CMK (cell line): ENCODE measurements at regions not wholly inside any gene's neighbourhood (a gene's known extent, or its start where the extent isn't known, plus 50 kb on each side); places are given as distances from the start of the nearest gene placed in this dataset.

Source experiments
- DNase-seq: peaks from one replicate; pipeline ENCODE4 v3.0.0-alpha.2; 2010; ENCODE audit warnings: low read depth

DNA sequence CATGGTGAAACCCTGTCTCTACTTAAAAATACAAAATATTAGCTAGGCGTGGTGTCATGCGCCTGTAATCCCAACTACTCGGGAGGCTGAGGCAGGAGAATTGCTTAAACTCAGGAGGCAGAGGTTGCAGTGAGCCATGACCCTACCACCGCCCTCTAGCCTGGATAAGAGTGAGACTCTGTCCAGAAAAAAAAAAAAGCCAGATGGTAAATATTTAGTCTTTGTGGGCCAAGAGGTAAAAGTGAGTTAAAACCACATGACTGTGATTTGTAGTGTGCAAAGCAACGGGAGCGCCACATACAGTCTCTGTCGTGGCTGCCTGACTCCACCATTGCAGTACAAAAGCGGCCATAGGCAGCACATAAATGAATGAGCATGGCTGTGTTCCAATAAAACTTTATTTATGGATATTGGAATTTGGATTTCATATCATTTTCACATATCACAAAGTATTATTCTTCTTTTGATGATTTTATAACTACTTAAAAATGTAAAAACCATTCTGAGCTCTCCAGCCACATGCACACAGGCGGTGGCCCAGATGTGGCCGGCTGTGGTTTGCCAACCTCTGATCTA is 51.8 kb upstream of the CASZ1 start:
- no peak for DNase-seq

DNA sequence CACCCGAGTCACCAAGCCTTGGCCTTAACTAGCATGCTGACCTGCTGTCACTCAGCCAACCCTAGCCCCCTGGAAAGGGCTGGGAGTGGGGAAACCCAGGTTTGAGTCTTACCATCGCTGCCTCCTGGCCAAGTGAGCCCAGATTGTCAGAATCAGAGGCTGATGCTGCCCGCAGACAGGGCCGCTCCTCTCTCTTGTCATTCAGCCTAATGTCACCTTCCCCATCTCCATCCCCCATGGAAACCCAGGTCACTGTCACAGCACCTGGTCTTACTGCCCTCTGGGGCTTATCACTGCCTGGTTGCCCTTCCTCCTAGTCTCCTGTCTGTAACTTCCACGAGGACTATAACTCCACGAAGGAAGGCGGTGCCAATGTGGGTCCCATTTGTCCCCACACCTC is 53.6 kb upstream of the CASZ1 start:
- no peak for DNase-seq

DNA sequence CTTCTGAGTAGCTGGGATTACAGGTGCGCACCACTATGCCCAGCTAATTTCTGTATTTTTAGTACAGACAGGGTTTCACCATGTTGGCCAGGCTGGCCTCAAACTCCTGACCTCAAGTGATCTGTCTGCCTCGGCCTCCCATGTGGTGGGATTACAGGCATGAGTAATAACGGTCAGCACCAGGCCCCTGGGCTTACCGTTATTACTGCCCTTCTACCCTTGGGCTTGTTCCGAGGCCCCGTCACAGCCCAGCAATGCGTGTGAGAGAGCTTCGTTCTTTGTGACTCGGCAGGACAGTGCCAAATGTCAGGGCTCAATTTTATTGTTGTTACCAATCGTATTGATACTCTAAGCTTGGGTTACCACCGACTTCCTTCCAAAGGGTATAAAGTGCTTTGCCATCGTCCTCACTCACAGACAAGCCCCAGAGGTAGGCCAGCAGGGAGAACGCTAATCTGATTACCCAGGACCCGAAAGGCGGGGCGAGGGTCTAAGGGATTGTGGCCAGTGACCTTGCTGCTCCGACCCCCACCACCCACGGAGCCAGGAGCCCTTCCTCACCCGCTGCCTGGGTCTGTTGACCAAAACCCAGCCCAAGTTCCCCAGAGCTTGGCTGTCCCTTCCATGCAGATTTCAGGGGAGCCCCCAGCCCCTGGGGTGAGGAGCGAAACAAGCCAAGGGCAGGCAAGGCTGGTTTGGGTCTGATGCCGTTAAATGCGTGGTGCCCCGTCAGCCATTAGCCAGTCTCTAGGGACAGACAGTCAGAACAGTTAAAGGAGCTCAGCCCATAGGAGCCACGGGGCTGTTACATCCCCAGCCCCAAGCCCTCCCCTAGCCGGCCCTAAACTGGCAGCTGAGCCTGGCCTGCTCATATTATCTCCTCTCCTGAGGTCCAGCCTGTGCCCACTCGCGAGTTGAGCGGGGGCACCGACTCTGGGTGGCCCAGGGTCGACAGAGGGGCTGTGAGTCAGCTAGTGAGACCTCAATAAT is 54.9 kb upstream of the CASZ1 start:
- DNase-seq = no peak

- no peak for DNase-seq
These were observed 55.6 kb upstream of the CASZ1 start for GRCh38 chr1:10852018-10852417.

- no peak for DNase-seq
These were observed 56.0 kb upstream of the CASZ1 start for GRCh38 chr1:10852486-10852885.

DNA sequence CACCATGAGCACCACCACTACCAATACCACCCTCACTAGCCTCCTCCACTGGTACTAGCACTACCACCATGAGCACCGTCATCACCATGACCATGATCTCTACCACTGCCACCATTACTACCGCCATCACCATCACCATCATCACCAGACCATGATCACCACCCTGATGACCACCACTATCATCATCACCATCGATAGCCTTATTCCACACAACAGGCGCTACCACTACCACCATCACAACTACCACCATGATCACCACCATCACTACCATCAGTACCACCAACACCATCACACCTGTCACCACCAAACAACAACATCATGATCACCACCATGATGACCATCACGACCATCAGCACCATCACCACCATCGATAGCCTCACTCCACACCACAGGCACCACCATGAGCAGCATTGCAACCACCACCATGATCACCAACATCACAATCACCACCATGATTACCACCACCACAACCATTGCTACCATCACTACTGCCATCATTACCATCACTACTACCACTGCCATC is 56.6 kb upstream of the CASZ1 start:
- no peak for DNase-seq

- no peak for DNase-seq
These were observed 57.3 kb upstream of the CASZ1 start for GRCh38 chr1:10853701-10854100.

- no peak for DNase-seq
These were observed 58.5 kb upstream of the CASZ1 start for GRCh38 chr1:10854856-10855459.

DNA sequence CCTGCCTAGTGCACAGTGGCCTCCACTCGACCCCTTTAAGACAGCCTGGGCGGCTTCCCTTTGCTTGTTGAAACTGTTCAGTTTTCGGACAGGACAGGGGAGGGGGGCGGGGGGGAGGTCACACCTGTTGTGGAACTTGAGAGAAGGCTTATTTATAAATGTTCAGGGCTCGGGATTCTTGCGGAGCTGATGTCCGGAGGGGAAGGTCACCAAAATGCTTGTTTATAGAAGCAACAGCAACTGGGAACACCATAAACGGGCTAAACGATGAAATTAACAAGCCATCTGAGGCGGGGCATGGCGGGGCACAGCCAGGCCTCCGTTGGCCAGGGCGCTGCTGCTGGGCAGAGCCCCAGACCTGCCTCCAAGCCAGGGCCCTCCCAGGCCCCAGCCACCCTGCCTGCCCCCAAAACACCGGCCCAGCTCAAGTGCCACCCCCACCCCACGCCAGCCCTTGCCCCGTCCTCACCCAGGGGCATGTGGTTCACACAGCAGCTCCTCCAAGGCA is 59.8 kb upstream of the CASZ1 start:
- no peak for DNase-seq

- DNase-seq = no peak
These were observed 60.6 kb upstream of the CASZ1 start for GRCh38 chr1:10856863-10857598.

- no peak for DNase-seq
These were observed 61.2 kb upstream of the CASZ1 start for GRCh38 chr1:10857687-10858086.

DNA sequence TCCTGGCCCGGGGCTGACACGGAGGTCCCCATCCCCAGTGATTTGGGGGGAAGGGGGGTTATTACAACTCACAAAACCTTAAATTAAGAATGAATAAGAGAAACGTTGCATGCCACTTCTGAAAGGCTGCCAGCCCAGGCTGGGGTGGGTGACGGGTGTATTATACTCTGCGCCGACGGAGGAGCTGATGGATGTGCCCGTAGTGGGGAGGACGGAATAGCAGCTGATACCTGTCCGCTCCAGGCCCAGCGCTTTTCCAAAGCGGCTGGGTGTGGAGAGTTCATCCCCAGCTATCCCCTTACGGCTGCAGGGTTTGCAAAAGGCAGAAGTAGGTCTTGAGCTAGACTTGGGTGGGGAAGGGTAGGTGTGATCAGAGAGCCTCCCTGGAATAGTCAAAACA is 63.8 kb upstream of the CASZ1 start:
- no peak for DNase-seq

- no peak for DNase-seq
These were observed 64.2 kb upstream of the CASZ1 start for GRCh38 chr1:10860682-10861081.

GRCh38 chr1:10861822-10862221 is 65.4 kb upstream of the CASZ1 start:
- no peak for DNase-seq

GRCh38 chr1:10862743-10863335 is 66.4 kb upstream of the CASZ1 start:
- no peak for DNase-seq

DNA sequence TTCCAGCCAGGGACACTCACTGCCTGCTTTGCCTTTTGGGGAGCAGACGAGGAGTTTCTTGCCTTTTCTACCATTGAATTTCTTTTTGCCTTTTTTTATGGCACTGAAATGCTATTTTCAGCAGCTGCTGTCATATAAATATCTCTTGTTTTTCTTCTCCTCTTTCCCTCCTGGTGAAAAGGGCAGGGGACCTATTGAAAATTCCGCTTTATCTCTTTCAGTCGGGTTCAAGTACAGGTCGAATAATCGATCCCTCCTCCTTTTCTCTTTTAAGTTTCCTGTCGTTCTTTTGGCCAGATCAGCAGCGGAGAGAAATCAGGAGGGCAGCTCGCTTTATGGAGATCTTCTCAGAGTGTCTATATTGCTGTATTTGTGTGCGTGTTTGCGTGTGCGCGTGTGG is 67.4 kb upstream of the CASZ1 start:
- no peak for DNase-seq

GRCh38 chr1:10864776-10865175 is 68.3 kb upstream of the CASZ1 start:
- DNase-seq = no peak

DNA sequence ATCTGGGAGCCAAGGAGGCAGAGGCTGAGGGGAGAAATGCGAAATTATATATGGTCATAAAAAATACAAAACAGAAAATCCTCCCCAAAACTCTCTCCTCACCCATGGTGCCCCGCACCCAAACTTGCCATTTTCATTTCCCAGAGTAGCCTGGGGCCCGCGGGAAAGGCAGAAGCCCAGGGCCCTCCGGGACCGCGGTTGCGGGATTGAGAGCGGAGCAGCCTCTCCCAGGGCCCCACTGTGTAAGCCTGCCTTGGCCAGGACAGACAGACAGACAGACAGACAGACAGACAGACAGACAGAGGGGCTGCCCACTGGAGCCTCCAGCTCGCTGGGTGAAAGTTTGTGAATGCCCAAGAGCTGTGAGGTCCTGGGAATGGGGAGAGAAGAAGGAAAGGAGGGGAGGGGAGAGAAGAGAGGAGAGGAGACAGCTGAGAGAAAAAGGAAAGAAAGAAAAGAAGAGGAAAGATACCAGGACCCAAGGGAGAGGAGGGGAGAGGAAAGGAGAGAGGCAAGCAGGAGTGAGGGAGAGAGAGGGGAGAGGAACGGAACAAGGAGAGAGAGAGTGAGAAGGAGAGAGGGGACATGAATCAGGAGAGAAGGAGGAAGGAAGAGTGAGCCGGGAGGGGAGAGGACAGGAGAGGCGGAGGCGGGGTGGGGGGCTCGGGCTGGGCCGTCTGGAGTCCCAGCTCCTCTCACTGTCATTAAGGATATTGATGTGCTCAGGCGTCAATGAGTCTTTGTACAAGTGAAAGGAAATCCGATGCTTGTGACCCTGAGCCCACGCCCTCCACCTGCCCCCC is 69.3 kb upstream of the CASZ1 start:
- no peak for DNase-seq

- no peak for DNase-seq
These were observed 70.1 kb upstream of the CASZ1 start for GRCh38 chr1:10866321-10867093.

- DNase-seq = peak; percentile 22
These were observed 70.8 kb upstream of the CASZ1 start for GRCh38 chr1:10867138-10867721.
